DOHH2 (cell line): ENCODE measurements at regions not wholly inside any gene's neighbourhood (a gene's known extent, or its start where the extent isn't known, plus 50 kb on each side); places are given as distances from the start of the nearest gene placed in this dataset.

Source experiments
- H3F3A ChIP-seq: fragments of 200-600 bp; sonication (generic), shearing (Covaris generic); 2 replicates; pipeline ENCODE4 v1.6.0; 2016; ENCODE audit warnings: antibody characterized with exemption, mild to moderate bottlenecking; ENCODE audit not compliant: control insufficient read depth, insufficient read depth
- H3K27ac ChIP-seq: fragments of 200-600 bp; sonication (generic); 2 replicates; pipeline ENCODE4 v1.5.1; 2014; ENCODE audit warnings: low read depth, mild to moderate bottlenecking, low read length, moderate library complexity
- H3K27me3 ChIP-seq: fragments of 200-600 bp; sonication (generic); 2 replicates; pipeline ENCODE4 v1.6.1; 2014; ENCODE audit warnings: mild to moderate bottlenecking, low read length, mixed read lengths; ENCODE audit not compliant: control insufficient read depth
- H3K36me3 ChIP-seq: fragments of 200-600 bp; sonication (generic); 2 replicates; pipeline ENCODE4 v1.6.1; 2014; ENCODE audit warnings: mild to moderate bottlenecking, low read length, moderate library complexity, mixed read lengths; ENCODE audit not compliant: control insufficient read depth
- H3K4me1 ChIP-seq: fragments of 200-600 bp; sonication (generic); 2 replicates; pipeline ENCODE4 v1.6.1; 2014; ENCODE audit warnings: mild to moderate bottlenecking, low read length, mixed read lengths; ENCODE audit not compliant: control insufficient read depth
- H3K4me2 ChIP-seq: fragments of 200-600 bp; sonication (generic); 2 replicates; pipeline ENCODE4 v1.6.0; 2014; ENCODE audit warnings: mild to moderate bottlenecking, low read length, moderate library complexity
- H3K4me3 ChIP-seq: fragments of 200-600 bp; sonication (generic); 2 replicates; pipeline ENCODE4 v1.5.1; 2014; ENCODE audit warnings: mild to moderate bottlenecking, low read length, mixed read lengths
- H3K79me2 ChIP-seq: fragments of 200-600 bp; sonication (generic); 2 replicates; pipeline ENCODE4 v1.6.1; 2014; ENCODE audit warnings: mild to moderate bottlenecking, low read length, mixed read lengths; ENCODE audit not compliant: control insufficient read depth
- H3K9me2 ChIP-seq: fragments of 200-600 bp; sonication (generic); replicated peaks from 2 replicates; pipeline ENCODE4 v1.6.1; 2014; ENCODE audit warnings: mild to moderate bottlenecking, low read length, mixed read lengths; ENCODE audit not compliant: control insufficient read depth
- H3K9me3 ChIP-seq: fragments of 200-600 bp; sonication (generic); 2 replicates; pipeline ENCODE4 v1.6.1; 2014; ENCODE audit warnings: antibody characterized with exemption, low read length, mixed read lengths; ENCODE audit not compliant: control insufficient read depth, insufficient read depth
- H4K20me1 ChIP-seq: fragments of 200-600 bp; sonication (generic); 2 replicates; pipeline ENCODE4 v1.6.0; 2014; ENCODE audit warnings: low read depth, mild to moderate bottlenecking, antibody characterized with exemption, low read length, moderate library complexity; ENCODE audit not compliant: control insufficient read depth, insufficient read depth
- EZH2phosphoT487 ChIP-seq: fragments of 200-600 bp; sonication (generic); IDR thresholded peaks from 2 replicates; pipeline ENCODE4 v1.6.1; 2017; ENCODE audit warnings: borderline replicate concordance, mild to moderate bottlenecking, antibody characterized with exemption, low read length, moderate library complexity, mixed read lengths
- TF ChIP-seq, protein P1 (sequence below): fragments of 200-600 bp; sonication (generic); IDR thresholded peaks from one replicate; pipeline ENCODE4 v1.5.1; 2014; ENCODE audit warnings: antibody characterized with exemption, mild to moderate bottlenecking, low read depth, low read length; ENCODE audit not compliant: poor library complexity, severe bottlenecking

DNA sequence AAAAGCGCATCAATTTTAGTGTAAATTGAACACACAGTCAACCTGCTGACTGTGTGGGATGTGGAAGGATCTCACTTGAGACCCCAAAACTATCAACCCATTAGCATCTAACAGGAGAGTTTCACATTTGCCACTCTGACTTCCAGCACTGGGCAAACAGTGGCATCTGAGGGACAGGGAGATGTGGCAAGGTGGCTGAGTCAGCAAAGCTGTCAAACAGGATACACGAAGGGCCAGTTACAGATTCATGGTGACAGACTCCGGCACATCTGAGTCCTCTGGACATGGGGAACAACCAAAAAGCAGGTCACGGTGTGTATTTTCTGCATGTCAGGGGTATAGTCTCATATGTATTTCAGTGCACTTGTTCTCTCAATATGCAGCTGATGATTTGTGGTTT, 573.4 kb upstream of the PPP2R3A start:
- no peaks in the 10 kb centered on the region for H3F3A ChIP-seq
- H3K9me2 ChIP-seq: no peaks in the 10 kb centered on the region
- no peak overlapping the region for H3K4me3 ChIP-seq
- H3K4me1 ChIP-seq: no peaks in the 10 kb centered on the region
- no peaks in the 10 kb centered on the region for H4K20me1 ChIP-seq
- no peaks in the 10 kb centered on the region for H3K79me2 ChIP-seq
- H3K4me2 ChIP-seq: no peak overlapping the region
- no peaks in the 10 kb centered on the region for H3K27me3 ChIP-seq
- H3K27ac ChIP-seq: no peak overlapping the region
- no peak for TF ChIP-seq EZH2phosphoT487
- no peaks in the 10 kb centered on the region for H3K9me3 ChIP-seq
- no peaks in the 10 kb centered on the region for H3K36me3 ChIP-seq

DNA sequence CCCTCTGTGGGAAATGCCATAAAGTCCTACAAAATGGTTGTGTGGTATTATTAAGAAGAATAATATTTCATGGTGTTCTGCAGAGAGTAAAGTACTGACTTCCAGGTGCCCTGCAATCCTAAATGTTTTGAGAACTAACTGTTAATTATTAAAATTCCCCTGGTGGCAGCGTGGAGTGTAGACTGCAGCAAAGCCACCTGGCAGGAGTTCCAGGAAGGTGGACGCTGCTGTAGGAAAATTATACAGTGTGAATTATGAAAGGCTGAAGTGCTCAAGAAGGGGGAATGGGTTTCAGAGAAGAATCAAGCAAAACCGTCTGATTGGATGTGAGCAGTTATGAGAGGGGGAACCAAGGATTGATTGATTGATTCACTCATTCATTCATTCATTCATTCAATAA, 572.4 kb upstream of the PPP2R3A start:
- H3K27ac ChIP-seq: no peak overlapping the region
- no peak overlapping the region for H3K4me2 ChIP-seq
- H3F3A ChIP-seq: no peaks in the 10 kb centered on the region
- H3K79me2 ChIP-seq: no peaks in the 10 kb centered on the region
- TF ChIP-seq, protein P1, sequence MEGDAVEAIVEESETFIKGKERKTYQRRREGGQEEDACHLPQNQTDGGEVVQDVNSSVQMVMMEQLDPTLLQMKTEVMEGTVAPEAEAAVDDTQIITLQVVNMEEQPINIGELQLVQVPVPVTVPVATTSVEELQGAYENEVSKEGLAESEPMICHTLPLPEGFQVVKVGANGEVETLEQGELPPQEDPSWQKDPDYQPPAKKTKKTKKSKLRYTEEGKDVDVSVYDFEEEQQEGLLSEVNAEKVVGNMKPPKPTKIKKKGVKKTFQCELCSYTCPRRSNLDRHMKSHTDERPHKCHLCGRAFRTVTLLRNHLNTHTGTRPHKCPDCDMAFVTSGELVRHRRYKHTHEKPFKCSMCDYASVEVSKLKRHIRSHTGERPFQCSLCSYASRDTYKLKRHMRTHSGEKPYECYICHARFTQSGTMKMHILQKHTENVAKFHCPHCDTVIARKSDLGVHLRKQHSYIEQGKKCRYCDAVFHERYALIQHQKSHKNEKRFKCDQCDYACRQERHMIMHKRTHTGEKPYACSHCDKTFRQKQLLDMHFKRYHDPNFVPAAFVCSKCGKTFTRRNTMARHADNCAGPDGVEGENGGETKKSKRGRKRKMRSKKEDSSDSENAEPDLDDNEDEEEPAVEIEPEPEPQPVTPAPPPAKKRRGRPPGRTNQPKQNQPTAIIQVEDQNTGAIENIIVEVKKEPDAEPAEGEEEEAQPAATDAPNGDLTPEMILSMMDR: no peak
- no peak for TF ChIP-seq EZH2phosphoT487
- H3K27me3 ChIP-seq: no peaks in the 10 kb centered on the region
- H3K9me2 ChIP-seq: no peaks in the 10 kb centered on the region
- no peaks in the 10 kb centered on the region for H3K4me1 ChIP-seq
- no peaks in the 10 kb centered on the region for H3K9me3 ChIP-seq
- H3K4me3 ChIP-seq: no peak overlapping the region
- no peaks in the 10 kb centered on the region for H3K36me3 ChIP-seq
- H4K20me1 ChIP-seq: no peaks in the 10 kb centered on the region

DNA sequence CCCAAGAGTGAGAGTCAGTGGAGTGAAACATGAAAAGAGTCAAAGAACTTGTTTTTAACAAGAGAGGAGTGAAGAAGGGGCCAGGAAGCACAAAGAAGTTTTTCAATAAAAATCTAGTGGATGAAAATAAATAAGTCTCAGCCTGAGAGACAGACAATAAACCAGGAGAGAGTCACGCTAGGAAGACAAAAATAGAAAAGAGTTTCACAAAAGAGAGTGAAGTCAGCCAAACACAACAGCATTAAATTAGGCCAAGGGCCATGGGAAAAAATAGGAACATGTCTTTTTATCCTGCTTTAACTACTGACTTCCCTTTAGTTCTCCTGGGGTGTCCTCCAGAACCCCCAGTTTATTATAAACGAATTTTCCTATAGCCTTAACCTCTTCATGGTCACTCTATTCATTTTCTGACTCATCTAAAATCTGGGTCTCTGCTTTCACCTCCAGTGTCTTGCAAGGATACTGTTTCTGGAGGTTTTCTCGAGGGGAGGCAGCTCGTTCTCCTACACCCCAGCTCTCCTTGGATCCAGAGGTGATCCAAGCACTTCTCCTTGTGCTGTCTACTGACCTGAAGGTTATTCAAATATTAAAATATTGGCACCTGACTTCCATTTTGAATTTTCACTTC, 571.5 kb upstream of the PPP2R3A start:
- no peak overlapping the region for H3K4me3 ChIP-seq
- H3K4me1 ChIP-seq: no peaks in the 10 kb centered on the region
- no peaks in the 10 kb centered on the region for H3K36me3 ChIP-seq
- H3K27ac ChIP-seq: no peak overlapping the region
- H3K9me3 ChIP-seq: no peaks in the 10 kb centered on the region
- TF ChIP-seq, protein P1: no peak
- no peak for TF ChIP-seq EZH2phosphoT487
- H3F3A ChIP-seq: no peaks in the 10 kb centered on the region
- no peak overlapping the region for H3K4me2 ChIP-seq
- H3K79me2 ChIP-seq: no peaks in the 10 kb centered on the region
- H4K20me1 ChIP-seq: no peaks in the 10 kb centered on the region
- H3K9me2 ChIP-seq: no peaks in the 10 kb centered on the region
- H3K27me3 ChIP-seq: no peaks in the 10 kb centered on the region

DNA sequence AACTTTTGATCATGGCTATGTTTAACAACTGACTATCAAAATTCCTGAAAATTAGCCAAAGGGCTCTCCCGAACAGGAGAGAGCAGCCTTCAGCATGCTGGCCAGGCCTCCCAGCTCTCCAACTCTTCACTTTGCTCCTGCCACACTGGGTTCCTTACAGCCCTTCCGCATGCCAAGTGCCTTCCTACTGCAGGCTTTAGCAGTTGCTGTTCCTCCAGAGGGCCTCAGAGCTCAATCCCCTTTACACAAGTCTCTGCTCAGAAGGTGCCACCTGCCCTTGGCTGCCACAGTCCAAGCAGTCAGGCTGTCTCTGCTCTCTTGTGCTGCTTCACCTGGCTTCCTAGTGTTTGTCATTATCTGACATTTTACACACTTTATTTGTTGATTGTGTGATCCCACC, 553.1 kb upstream of the PPP2R3A start:
- H3K9me3 ChIP-seq: no peaks in the 10 kb centered on the region

More for the DNA sequence above, 553.1 kb upstream of the PPP2R3A start:
- no peaks in the 10 kb centered on the region for H3K27me3 ChIP-seq
- no peak overlapping the region for H3K4me2 ChIP-seq
- no peak overlapping the region for H3K4me3 ChIP-seq
- no peak for TF ChIP-seq EZH2phosphoT487
- TF ChIP-seq, protein P1: no peak
- H3K79me2 ChIP-seq: no peaks in the 10 kb centered on the region
- no peaks in the 10 kb centered on the region for H4K20me1 ChIP-seq
- H3K36me3 ChIP-seq: no peaks in the 10 kb centered on the region
- no peaks in the 10 kb centered on the region for H3F3A ChIP-seq
- no peaks in the 10 kb centered on the region for H3K4me1 ChIP-seq
- no peaks in the 10 kb centered on the region for H3K9me2 ChIP-seq
- no peak overlapping the region for H3K27ac ChIP-seq
